ENCODE measurements at regions not wholly inside any gene's neighbourhood (a gene's known extent, or its start where the extent isn't known, plus 50 kb on each side); places are given as distances from the start of the nearest gene placed in this dataset.

- Mint-ChIP-seq H3K27me3 (ENCODE audit: low read depth, unreplicated experiment) (no peaks in the 10 kb centered on the region), H3K9me3 (ENCODE audit: unreplicated experiment) (no peaks in the 10 kb centered on the region), H3K27ac (ENCODE audit: unreplicated experiment) (no peak overlapping the region), H3K4me1 (ENCODE audit: low read depth, unreplicated experiment) (peaks cover 13% of the 10 kb centered on the region), H3K36me3 (ENCODE audit: low read depth, unreplicated experiment) (no peaks in the 10 kb centered on the region), H3K4me3 (ENCODE audit: unreplicated experiment) (no peak overlapping the region)
- no peak overlapping the region for H3K9ac ChIP-seq (ENCODE audit: low read length)
- no peaks in the 10 kb centered on the region for H3K9me3 ChIP-seq (ENCODE audit: insufficient read depth, low read depth, low read length)
- no peaks in the 10 kb centered on the region for H3K36me3 ChIP-seq (ENCODE audit: insufficient read depth, low read length)
- H3K79me2 ChIP-seq (ENCODE audit: insufficient read depth, low read length) = no peaks in the 10 kb centered on the region
- TF ChIP-seq EZH2 (IDR thresholded peaks at IDR 0.05; ENCODE audit: insufficient read depth, low read length) (no peak), CTCF (IDR thresholded peaks at IDR 0.05; ENCODE audit: insufficient read depth, low read depth, low read length) (no peak)
- DNase-seq (ENCODE audit: low read depth) (no peak), FAIRE-seq (no peak)
- no peak overlapping the region for H3K4me3 ChIP-seq (ENCODE audit: insufficient read depth, low read depth, low read length)
- no peak overlapping the region for H3K27ac ChIP-seq (ENCODE audit: low read depth, low read length)
- no peaks in the 10 kb centered on the region for H3K4me1 ChIP-seq (ENCODE audit: insufficient read depth, low read length)
- H2AFZ ChIP-seq (ENCODE audit: low read depth, low read length) = no peak overlapping the region
- H4K20me1 ChIP-seq (ENCODE audit: insufficient read depth, low read length) = no peaks in the 10 kb centered on the region
- H3K27me3 ChIP-seq (ENCODE audit: insufficient read depth, low read length) = no peaks in the 10 kb centered on the region
- no peak overlapping the region for H3K4me2 ChIP-seq (ENCODE audit: low read length)
Observed at GRCh38 chr1:221933814-221934213, 191.9 kb upstream of the DUSP10 start.

GRCh38 chr1:221926441-221926840 lies 184.6 kb upstream of the DUSP10 start:
- Mint-ChIP-seq H3K4me1 (ENCODE audit: low read depth, unreplicated experiment) (peaks cover 13% of the 10 kb centered on the region), H3K36me3 (ENCODE audit: low read depth, unreplicated experiment) (peaks cover 2% of the 10 kb centered on the region), H3K27me3 (ENCODE audit: low read depth, unreplicated experiment) (no peaks in the 10 kb centered on the region), H3K4me3 (ENCODE audit: unreplicated experiment) (no peak overlapping the region), H3K9me3 (ENCODE audit: unreplicated experiment) (no peaks in the 10 kb centered on the region), H3K27ac (ENCODE audit: unreplicated experiment) (no peak overlapping the region)
- no peak overlapping the region for H3K27ac ChIP-seq (ENCODE audit: low read depth, low read length)
- H3K27me3 ChIP-seq (ENCODE audit: insufficient read depth, low read length) = no peaks in the 10 kb centered on the region
- H3K79me2 ChIP-seq (ENCODE audit: insufficient read depth, low read length) = no peaks in the 10 kb centered on the region
- no peaks in the 10 kb centered on the region for H3K9me3 ChIP-seq (ENCODE audit: insufficient read depth, low read depth, low read length)
- no peaks in the 10 kb centered on the region for H3K36me3 ChIP-seq (ENCODE audit: insufficient read depth, low read length)
- H3K4me3 ChIP-seq (ENCODE audit: insufficient read depth, low read depth, low read length) = no peak overlapping the region
- no peak overlapping the region for H2AFZ ChIP-seq (ENCODE audit: low read depth, low read length)
- TF ChIP-seq EZH2 (IDR thresholded peaks at IDR 0.05; ENCODE audit: insufficient read depth, low read length) (no peak), CTCF (IDR thresholded peaks at IDR 0.05; ENCODE audit: insufficient read depth, low read depth, low read length) (no peak)
- no peak for DNase-seq (ENCODE audit: low read depth)
- no peaks in the 10 kb centered on the region for H3K4me1 ChIP-seq (ENCODE audit: insufficient read depth, low read length)
- FAIRE-seq = no peak
- no peaks in the 10 kb centered on the region for H4K20me1 ChIP-seq (ENCODE audit: insufficient read depth, low read length)
- no peak overlapping the region for H3K9ac ChIP-seq (ENCODE audit: low read length)
- H3K4me2 ChIP-seq (ENCODE audit: low read length) = no peak overlapping the region

GRCh38 chr1:221925947-221926346 lies 184.1 kb upstream of the DUSP10 start:
- Histone ChIP-seq H3K27ac (ENCODE audit: low read depth, low read length) (no peak overlapping the region), H3K36me3 (ENCODE audit: insufficient read depth, low read length) (no peaks in the 10 kb centered on the region), H3K4me3 (ENCODE audit: insufficient read depth, low read depth, low read length) (no peak overlapping the region), H4K20me1 (ENCODE audit: insufficient read depth, low read length) (no peaks in the 10 kb centered on the region), H3K4me1 (ENCODE audit: insufficient read depth, low read length) (no peaks in the 10 kb centered on the region), H3K9me3 (ENCODE audit: insufficient read depth, low read depth, low read length) (no peaks in the 10 kb centered on the region), H3K27me3 (ENCODE audit: insufficient read depth, low read length) (no peaks in the 10 kb centered on the region), H3K4me2 (ENCODE audit: low read length) (no peak overlapping the region), H3K9ac (ENCODE audit: low read length) (no peak overlapping the region), H2AFZ (ENCODE audit: low read depth, low read length) (no peak overlapping the region), H3K79me2 (ENCODE audit: insufficient read depth, low read length) (no peaks in the 10 kb centered on the region)
- no peak for DNase-seq (ENCODE audit: low read depth)
- Mint-ChIP-seq H3K4me1 (ENCODE audit: low read depth, unreplicated experiment) (peaks cover 13% of the 10 kb centered on the region), H3K27ac (ENCODE audit: unreplicated experiment) (no peak overlapping the region), H3K27me3 (ENCODE audit: low read depth, unreplicated experiment) (no peaks in the 10 kb centered on the region), H3K4me3 (ENCODE audit: unreplicated experiment) (no peak overlapping the region), H3K9me3 (ENCODE audit: unreplicated experiment) (no peaks in the 10 kb centered on the region), H3K36me3 (ENCODE audit: low read depth, unreplicated experiment) (peaks cover 2% of the 10 kb centered on the region)
- TF ChIP-seq CTCF (IDR thresholded peaks at IDR 0.05; ENCODE audit: insufficient read depth, low read depth, low read length) (no peak), EZH2 (IDR thresholded peaks at IDR 0.05; ENCODE audit: insufficient read depth, low read length) (no peak)
- no peak for FAIRE-seq
